ENCODE measurements at regions not wholly inside any gene's neighbourhood (a gene's known extent, or its start where the extent isn't known, plus 50 kb on each side); places are given as distances from the start of the nearest gene placed in this dataset.

DNA sequence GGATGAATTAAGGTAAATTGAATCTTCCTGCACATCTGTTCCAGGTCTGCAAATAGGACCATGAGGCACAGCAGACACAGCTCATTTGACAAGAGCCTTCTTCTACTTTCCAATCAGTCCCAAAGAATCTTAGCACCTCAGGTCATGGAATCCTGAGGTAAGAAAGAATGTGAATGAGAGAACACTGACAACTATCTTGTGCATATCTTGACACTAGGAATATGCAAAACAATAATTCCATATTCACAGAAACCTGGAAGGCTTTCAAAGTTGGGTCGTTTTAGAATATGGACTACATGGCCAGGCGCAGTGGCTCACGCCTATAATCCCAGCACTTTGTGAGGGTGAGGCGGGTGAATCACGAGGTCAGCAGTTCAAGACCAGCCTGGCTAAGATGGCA lies 1009.4 kb upstream of the GOT2 start:
- H3F3A ChIP-seq (ENCODE audit: insufficient read depth, low read length, poor library complexity, severe bottlenecking) = no peaks in the 10 kb centered on the region

DNA sequence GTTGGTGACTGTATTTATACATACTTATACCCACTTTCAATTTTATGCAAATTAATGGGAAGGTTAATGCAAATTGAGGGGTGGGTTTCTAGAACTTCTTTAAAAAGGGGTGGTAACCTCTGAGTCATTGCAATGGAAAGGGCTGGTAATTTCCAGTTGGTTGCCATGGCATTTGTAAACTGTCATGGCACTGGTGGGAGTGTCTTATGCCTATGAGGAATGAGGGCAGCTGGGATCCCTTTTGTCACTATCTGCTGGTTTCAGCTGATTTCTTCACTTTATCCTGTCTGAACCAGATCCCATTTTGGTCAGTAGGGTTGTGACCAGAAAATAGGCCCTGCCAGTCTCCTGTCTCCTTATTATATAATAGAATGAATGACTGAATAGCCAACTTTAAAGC lies 1006.7 kb upstream of the GOT2 start:
- no peak overlapping the region for H3K9ac ChIP-seq (ENCODE audit: low read length)
- TF ChIP-seq EP300 (conservative IDR thresholded peaks at IDR 0.05; ENCODE audit: poor library complexity, severe bottlenecking) (no peak), TAF1 (IDR thresholded peaks at IDR 0.05; ENCODE audit: low read depth) (no peak), EZH2 (IDR thresholded peaks at IDR 0.05; ENCODE audit: borderline replicate concordance, insufficient read depth, low read length, poor library complexity, severe bottlenecking) (no peak), RAD21 (conservative IDR thresholded peaks at IDR 0.05) (no peak), SMC3 (conservative IDR thresholded peaks at IDR 0.05; ENCODE audit: poor library complexity) (no peak), POLR2AphosphoS5 (IDR thresholded peaks at IDR 0.05) (no peak), MXI1 (conservative IDR thresholded peaks at IDR 0.05; ENCODE audit: poor library complexity, severe bottlenecking) (no peak)
- TF ChIP-seq, protein P1, sequence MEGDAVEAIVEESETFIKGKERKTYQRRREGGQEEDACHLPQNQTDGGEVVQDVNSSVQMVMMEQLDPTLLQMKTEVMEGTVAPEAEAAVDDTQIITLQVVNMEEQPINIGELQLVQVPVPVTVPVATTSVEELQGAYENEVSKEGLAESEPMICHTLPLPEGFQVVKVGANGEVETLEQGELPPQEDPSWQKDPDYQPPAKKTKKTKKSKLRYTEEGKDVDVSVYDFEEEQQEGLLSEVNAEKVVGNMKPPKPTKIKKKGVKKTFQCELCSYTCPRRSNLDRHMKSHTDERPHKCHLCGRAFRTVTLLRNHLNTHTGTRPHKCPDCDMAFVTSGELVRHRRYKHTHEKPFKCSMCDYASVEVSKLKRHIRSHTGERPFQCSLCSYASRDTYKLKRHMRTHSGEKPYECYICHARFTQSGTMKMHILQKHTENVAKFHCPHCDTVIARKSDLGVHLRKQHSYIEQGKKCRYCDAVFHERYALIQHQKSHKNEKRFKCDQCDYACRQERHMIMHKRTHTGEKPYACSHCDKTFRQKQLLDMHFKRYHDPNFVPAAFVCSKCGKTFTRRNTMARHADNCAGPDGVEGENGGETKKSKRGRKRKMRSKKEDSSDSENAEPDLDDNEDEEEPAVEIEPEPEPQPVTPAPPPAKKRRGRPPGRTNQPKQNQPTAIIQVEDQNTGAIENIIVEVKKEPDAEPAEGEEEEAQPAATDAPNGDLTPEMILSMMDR (IDR thresholded peaks at IDR 0.05; ENCODE audit: poor library complexity, severe bottlenecking) = no peak
- TF ChIP-seq, protein P2, sequence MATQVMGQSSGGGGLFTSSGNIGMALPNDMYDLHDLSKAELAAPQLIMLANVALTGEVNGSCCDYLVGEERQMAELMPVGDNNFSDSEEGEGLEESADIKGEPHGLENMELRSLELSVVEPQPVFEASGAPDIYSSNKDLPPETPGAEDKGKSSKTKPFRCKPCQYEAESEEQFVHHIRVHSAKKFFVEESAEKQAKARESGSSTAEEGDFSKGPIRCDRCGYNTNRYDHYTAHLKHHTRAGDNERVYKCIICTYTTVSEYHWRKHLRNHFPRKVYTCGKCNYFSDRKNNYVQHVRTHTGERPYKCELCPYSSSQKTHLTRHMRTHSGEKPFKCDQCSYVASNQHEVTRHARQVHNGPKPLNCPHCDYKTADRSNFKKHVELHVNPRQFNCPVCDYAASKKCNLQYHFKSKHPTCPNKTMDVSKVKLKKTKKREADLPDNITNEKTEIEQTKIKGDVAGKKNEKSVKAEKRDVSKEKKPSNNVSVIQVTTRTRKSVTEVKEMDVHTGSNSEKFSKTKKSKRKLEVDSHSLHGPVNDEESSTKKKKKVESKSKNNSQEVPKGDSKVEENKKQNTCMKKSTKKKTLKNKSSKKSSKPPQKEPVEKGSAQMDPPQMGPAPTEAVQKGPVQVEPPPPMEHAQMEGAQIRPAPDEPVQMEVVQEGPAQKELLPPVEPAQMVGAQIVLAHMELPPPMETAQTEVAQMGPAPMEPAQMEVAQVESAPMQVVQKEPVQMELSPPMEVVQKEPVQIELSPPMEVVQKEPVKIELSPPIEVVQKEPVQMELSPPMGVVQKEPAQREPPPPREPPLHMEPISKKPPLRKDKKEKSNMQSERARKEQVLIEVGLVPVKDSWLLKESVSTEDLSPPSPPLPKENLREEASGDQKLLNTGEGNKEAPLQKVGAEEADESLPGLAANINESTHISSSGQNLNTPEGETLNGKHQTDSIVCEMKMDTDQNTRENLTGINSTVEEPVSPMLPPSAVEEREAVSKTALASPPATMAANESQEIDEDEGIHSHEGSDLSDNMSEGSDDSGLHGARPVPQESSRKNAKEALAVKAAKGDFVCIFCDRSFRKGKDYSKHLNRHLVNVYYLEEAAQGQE (IDR thresholded peaks at IDR 0.05; ENCODE audit: borderline replicate concordance) = no peak
- no peak overlapping the region for H3K4me3 ChIP-seq (ENCODE audit: low read length)
- no peak overlapping the region for H3K27ac ChIP-seq (ENCODE audit: low read length)
- no peaks in the 10 kb centered on the region for H3K36me3 ChIP-seq (ENCODE audit: insufficient read depth, low read length)
- no peaks in the 10 kb centered on the region for H4K20me1 ChIP-seq (ENCODE audit: insufficient read depth)
- H3K4me2 ChIP-seq (ENCODE audit: low read length) = no peak overlapping the region
- H3K79me2 ChIP-seq (replicated peaks; ENCODE audit: insufficient read depth, low read length) = no peaks in the 10 kb centered on the region
- H2AFZ ChIP-seq (ENCODE audit: low read depth, low read length) = no peak overlapping the region
- H3K9me2 ChIP-seq (ENCODE audit: insufficient read depth, low read length) = no peaks in the 10 kb centered on the region
- no peaks in the 10 kb centered on the region for H3F3A ChIP-seq (ENCODE audit: insufficient read depth, low read length, poor library complexity, severe bottlenecking)
- H3K27me3 ChIP-seq (ENCODE audit: insufficient read depth, low read depth, low read length) = no peaks in the 10 kb centered on the region
- no peaks in the 10 kb centered on the region for H3K9me3 ChIP-seq (ENCODE audit: low read length)

More for the DNA sequence above, 1009.4 kb upstream of the GOT2 start:
- no peak overlapping the region for H2AFZ ChIP-seq (ENCODE audit: low read depth, low read length)
- TF ChIP-seq, protein P2 (IDR thresholded peaks at IDR 0.05; ENCODE audit: borderline replicate concordance) = no peak
- H3K79me2 ChIP-seq (replicated peaks; ENCODE audit: insufficient read depth, low read length) = no peaks in the 10 kb centered on the region
- H3K27me3 ChIP-seq (ENCODE audit: insufficient read depth, low read depth, low read length) = no peaks in the 10 kb centered on the region
- H3K4me2 ChIP-seq (ENCODE audit: low read length) = no peak overlapping the region
- H3K9me3 ChIP-seq (ENCODE audit: low read length) = no peaks in the 10 kb centered on the region
- no peaks in the 10 kb centered on the region for H3K36me3 ChIP-seq (ENCODE audit: insufficient read depth, low read length)
- H3K9me2 ChIP-seq (ENCODE audit: insufficient read depth, low read length) = no peaks in the 10 kb centered on the region
- no peak overlapping the region for H3K4me3 ChIP-seq (ENCODE audit: low read length)
- no peak overlapping the region for H3K9ac ChIP-seq (ENCODE audit: low read length)
- no peaks in the 10 kb centered on the region for H4K20me1 ChIP-seq (ENCODE audit: insufficient read depth)
- no peak overlapping the region for H3K27ac ChIP-seq (ENCODE audit: low read length)

Measured in neural cell (in vitro differentiated cells).